ENCODE measurements at regions not wholly inside any gene's neighbourhood (a gene's known extent, or its start where the extent isn't known, plus 50 kb on each side); places are given as distances from the start of the nearest gene placed in this dataset.
A peak's percentile ranks its signal among the peaks of the same experiment; 100 is the strongest.
"Not testable (repeated sequence)": the region's sequence is repeated elsewhere in the genome, so short reads cannot be mapped to it uniquely, and the experiment has no call there.

DNA sequence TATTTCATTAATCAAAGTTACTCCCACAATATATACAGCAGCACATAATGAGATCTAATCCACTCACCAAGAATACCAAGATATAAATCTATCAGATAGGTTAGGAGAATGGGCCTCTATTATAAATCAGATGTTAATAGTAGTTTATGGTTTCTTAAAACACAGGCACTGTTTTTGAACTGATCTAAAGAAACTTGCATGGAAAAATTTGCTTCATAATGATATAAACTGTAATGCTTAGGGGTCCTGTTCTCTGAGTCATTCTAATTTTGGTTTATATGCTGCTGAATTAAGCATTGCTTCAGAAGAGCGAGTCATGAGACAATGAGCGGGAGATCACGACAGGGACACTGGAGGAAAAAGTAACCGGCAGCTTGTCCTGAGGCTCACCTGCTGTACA, 113.3 kb upstream of the OTUD4 start:
- DNase-seq: no peak

DNA sequence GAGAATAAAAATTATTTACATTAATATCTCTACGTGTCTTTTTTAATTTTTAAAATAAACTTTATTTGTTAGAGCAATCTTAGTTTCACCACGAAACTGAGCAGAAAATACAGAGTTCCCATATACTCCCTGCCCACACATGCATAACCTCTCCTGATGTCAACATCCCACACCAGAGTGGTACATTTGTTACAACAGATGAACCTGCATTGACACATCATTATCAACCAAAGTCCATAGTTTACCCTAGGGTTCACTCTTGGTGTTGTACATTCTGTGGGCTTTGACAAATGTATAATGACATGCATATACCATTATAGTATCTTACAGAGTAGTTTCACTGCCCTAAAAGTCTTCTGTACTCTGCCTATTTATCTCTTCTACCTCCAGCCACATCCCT, 110.6 kb upstream of the OTUD4 start:
- DNase-seq: no peak

DNA sequence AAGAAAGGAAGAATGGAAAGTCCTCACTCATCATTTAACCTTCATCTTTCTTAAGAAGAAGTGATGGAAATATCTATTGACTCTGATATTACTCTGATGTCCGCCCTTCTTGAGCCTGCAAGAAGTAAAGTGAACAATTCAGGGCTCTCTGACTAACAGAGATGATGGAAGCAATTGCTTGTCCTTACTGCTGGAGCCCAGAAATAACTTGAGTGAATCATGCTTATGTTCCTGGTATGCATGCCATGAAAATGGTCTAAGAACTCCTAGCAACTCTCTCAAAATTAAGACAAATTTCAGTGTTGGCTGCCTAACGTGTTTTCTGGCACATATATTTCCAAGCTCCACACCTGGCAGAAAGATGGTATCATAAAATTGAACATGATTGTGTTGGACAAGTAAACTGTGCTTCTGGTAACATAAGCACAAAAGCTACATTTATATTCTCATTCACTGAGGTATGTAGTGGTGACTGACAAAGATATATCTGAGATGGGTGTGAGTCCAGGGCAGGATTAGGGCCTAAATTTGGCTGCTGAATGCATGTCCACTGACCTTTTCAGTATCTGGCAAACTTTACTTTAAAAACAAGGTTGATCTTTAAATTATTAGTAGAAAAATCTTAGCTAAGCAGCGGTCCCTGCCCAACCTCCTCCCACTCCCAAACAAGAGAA, 109.2 kb upstream of the OTUD4 start:
- no peak for DNase-seq

DNA sequence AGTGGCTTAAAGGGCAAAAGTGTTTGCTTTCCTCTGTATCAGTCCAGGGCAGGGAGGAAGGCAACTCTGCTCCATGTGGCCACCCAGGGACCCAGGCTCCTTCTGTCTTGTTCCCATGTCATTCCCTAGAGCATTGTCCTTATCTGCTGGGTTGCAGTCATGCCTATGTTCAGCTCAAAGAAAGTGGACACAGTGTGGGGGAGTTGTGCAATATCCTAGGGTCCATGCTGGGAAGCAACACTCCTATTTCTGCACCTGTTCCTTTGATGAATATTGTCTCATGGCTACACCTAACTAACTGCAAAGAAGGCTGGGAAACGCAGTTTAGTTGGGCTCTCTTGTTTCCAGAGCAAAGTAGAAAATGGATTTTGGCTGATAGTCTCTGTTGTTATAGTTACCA, 107.0 kb upstream of the OTUD4 start:
- DNase-seq: no peak

DNA sequence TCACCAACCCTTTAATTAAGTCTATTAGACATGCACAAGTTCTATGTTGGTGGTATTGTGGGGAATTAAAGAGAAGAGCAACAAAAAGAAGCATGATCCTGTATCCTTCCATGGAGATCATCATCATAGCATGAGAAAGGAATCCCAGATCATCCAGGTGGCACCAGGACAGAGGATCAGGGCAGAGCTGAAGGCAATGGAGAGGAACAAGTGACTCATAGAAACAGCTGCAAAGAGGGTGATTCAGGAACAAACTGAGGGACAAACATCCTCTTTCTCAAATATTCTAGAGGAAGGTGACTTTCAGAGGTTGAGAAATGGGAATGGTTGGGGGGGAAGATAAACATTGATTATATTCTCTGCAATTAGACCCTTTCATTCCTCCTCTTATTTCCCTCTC, 105.5 kb upstream of the OTUD4 start:
- DNase-seq: no peak

DNA sequence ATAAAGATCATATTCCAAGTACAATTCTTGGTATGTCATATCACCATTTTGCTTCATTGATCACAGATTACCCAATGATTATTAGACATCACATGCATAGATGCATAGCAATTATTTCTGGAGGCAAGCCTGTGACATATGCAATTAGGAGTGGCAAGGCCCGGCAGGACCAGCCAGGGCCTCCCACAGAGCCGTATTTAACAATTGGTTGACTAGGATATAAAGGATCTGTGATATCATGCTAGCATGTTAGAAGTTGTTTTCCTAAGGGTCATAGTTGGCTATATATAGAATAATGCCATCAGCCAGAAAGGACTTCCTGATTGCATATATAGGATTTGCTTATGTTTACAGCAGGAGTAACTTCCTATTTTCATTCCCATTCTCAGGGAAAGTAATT, 103.5 kb upstream of the OTUD4 start:
- no peak for DNase-seq

DNA sequence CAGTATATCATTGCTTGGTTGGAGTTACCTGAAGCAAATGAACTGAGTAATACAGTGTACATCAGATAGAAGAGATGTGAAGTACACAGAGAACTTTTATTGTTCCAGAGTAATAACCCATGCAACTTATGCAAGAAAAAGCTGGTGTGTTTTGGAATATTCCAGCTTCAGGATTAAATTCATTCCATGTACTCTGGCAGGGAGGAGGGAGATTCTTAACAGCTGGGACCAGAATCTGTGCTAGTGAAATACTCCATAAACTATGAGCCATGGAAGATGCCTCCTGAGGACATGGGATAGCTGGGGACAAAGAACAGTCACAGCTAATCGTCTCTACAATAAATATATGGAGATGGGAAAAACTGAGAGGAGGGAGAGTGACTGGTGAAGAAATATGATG, 101.6 kb upstream of the OTUD4 start:
- no peak for DNase-seq

DNA sequence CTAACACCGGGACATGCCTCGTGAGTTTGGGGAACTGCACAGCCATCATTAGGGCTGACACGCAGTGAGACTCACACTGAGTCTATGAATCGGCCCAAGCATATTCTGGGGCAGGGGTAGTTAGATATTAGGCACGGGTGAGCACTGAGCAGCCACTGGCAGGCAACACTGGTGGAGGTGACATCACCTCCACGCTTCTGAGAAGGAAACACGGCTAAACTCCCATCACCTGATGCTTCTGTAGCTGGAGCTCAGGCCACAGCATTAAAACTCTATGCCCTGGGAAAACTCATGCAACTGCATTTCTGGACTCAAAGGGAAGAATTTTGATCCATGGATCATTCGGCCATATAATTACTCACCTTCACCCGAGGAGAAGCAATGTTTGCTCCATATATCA, 100.8 kb upstream of the OTUD4 start:
- DNase-seq: no peak

DNA sequence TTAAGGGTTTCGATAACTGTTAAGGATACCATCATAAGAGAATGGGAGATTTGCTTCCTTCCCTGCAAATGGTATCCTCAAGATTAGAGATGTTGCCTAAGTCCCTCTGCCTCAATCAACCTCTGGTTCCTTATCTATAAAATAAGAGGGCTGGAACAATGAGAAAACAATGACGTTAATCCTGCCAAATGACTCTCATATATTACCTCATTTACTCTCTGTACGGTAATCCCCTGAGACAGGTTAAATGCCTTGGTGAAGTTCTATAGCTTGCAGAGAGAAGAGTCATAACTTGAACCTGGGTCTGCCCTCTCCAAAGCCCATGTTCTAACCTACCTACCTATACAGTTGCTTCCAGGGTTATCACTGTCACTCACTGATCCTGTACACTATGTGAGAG, 100.2 kb upstream of the OTUD4 start:
- DNase-seq: no peak

DNA sequence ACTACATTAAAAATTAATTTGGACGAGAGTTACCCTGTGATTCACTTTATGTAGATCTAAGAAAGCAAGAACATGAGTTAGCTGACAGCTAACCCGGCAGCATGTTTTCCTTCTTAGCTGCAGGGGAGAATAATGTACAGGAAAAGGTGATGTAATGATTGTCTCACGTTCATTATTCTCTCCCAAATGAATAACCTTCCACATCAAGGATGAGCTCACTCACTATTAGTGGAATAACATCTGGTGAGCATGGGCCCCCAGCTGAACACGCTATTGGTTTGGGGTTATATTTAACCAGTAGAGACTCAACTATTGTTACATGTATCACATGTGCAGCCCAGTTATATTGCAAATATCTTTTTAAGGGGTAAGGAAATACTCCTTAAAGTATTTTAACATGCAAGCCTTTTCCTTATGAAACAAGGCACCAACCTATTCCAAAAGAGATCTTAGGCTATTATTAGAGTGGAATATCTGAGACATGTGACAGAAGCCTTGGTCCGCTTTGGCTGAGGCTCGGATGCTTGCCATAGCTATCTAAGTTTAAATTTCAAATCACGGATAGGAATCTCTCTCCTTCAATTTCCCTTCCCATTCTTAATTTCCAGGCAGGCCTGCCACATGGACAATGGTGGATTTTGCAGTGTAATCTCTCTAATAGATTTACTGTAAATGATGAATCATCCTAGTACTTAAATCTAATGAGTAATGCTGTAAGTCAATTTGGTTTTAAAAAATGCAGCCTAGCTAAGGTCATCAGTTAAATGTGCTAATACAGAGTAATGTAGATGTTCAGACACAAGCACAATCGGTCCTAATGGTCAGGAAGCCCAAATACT, 99.0 kb upstream of the OTUD4 start:
- no peak for DNase-seq

DNA sequence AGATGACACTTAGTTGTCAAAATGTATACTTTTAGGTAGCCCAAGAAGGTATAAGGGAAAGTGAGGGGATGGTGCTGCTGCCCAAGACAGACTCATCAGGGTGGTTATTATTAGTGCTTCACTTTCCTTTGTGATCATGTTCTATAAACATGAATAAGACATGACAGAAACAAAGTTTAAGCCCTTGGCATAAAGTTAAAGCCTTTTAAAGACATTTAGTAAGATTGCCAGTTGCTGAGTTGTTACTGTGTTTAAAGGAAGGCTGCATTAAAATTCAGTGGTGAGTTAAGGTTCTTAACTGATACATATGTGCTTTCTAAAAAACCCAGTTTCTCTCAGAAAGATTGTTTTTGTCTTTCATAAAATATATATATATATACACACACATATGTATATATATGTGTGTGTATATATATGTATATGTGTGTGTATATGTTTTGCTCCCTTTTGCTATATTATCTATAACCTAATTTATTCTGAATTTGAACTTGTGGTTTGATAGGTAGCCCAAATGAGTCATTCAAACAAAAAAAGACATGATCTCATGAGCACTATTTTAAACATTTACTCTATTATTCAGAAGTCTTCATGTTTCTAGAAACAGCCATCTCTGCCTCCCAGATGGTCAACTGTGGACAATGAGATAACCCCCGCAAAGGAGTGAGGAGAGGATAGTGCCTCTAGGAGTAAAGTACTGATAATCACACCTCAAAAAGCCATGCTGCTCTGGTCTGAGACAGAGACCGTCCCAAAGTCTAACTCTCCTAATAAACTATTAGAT, 98.1 kb upstream of the OTUD4 start:
- no peak for DNase-seq

DNA sequence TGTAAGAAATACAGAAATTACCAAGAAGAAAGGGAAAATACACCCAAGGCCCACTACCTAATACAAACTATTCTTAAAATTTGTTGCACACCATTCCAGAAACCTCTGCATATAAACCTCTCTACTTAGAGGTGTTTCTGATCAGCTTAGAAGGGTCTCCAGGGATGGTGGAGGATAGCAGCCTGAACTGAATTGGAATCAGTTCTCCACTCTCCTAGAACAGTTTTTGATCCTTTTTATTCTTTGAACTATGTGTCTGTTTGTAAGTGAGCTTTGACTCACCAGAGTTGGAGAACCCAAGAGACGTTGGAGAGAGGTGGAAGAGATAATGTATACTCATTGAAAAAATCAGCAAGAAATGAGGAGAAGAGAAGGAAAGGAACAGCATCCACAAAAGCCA, 96.6 kb upstream of the OTUD4 start:
- DNase-seq: no peak

DNA sequence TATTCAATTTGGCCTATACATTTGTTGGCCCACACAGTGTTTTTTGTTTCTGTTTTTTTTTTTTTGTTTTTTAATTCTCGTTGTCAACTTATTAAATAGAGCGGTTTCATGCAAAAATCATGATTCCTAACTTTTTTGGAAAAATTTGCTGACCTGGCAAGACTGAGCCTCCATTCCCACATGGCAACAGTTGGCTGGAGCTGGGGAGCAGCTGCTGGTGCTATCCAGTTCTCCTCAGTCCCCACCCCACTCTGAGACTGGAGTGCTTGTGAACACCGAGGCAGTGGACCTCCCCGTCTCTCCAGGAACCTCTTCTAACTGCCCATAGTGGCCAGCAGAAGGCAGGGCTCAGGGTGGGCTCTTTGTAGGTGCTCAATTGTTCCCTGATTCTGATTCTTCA, 95.7 kb upstream of the OTUD4 start:
- no peak for DNase-seq

DNA sequence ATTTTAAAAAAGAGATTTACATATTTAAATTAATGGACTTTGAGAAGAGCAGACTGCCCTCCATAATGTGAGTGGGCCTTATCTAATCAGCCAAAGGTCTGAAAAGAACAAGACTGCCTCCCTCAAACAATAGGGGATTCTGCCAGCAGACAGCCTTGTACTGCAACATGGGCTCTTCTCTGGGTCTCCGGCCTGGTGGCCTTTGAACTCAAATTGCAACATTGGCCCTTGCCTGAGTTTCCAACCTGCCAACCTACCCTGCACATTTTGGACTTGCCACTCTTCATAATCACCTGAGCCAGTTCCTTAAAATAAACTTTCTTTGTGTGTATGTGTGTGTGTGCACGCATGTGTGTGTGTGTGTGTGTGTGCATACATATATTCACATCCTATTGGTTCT, 90.8 kb upstream of the OTUD4 start:
- no peak for DNase-seq

DNA sequence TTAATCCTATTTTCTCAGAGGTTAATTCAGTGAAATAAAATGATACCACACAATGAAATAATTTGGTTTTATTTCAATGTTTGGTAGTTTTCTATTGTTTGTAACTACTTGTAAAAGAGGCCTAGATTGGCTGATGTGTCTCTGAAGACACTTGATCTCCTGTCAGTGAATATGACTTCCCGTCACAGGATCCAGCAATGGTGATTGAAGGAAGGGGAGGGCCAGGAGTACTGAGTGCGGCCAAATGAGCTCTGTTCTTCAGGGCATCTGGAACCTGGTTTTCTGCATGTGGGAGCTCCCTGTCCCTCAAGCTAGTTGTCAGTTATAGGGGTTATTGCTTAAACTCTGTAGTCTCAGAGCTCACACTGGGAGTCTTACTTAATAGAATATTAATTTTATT, 86.5 kb upstream of the OTUD4 start:
- DNase-seq: no peak

DNA sequence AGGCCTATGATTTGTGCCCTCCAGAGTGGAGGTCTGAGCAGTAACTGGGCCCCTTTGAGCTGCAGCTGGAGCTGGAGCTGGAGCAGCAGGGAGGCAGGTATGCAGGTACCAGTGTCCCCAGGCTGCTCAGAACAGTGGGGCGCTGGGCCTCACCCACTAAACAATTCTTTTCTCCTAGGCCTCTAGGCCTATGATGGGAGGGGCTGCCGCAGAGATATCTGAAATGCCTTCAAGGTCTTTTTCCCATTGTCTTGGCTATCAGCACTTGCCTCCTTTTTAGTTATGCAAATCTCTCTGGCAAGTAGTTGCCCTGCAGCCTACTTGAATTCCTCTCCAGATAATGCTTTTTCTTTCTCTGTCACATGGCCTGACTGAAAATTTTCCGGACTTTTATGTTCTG, 79.7 kb upstream of the OTUD4 start:
- DNase-seq: no peak

DNA sequence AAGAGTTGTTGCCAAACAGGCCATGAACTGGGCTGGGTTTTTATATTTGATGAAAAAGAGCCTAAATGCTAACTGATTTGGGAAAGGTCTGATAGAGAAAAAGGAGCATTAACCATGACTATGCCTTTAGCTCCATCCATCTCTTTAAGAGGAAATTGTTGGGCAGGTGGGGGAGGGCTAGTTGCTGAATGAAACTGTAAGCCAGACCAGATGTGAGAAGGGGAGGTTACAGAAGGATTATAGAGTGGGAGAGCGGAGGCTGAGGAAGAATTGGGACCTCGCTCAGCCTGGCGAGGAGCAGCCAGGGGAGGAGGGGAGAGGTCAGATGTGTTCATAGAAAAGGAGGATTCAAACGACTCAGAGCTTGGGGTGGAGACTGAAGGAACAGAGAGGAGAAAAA, 74.9 kb upstream of the OTUD4 start:
- DNase-seq: not testable (repeated sequence)

DNA sequence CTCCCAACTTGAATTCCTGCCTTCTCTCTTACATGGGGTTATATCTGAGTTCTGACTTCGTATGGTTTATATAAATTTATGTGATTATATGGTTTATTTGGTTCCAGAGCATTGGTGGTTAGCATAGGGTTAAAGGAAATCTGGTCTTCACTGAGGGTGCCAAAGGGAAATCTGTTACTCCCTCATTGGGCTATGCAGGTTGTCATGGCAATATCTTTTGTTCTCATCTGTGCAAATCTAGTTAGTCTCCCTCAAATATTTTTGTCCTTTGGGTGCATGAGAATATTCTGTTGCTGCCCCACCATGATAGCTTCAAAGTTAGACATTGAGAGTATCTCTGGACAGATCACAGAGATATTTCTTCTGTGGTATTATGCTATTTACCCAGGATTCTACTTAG, 71.8 kb upstream of the OTUD4 start:
- no peak for DNase-seq

DNA sequence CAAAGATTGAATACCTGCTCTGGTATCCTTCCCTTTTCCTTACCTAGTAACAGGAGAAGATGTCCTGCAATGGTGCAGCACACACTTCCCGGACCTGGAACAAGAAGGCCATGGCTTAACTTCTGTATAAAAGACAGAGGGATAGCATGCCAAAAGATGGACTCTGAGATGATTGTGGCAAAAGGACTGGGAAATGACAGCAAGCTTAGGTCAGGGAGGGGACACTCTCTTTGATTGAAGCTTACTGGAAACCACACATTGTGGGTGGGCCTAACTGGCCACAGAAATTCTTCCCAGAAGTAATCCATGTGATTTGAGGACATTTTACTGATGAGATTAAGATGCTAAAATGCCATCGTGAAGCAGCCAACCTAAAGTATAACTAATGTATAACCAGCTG, 71.0 kb upstream of the OTUD4 start:
- no peak for DNase-seq

DNA sequence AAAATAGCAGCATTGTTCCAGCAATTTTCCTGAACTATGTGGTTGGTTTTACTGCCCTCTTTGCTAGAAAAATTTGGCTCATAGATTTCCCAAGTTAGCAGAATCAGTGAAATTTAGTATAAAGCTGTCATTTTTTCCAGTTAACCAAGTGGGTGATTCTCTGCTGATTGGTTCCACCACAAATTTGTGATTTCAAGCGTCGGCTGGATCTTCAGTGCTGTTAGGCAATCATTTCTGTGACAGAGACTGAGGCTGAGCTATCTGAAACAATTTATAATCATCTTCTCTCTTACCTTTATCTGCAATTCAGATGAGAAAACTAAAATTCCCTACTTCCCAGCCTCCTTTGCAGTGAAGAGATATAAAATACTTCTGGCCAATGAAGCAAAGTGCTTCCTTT, 68.6 kb upstream of the OTUD4 start:
- no peak for DNase-seq

DNA sequence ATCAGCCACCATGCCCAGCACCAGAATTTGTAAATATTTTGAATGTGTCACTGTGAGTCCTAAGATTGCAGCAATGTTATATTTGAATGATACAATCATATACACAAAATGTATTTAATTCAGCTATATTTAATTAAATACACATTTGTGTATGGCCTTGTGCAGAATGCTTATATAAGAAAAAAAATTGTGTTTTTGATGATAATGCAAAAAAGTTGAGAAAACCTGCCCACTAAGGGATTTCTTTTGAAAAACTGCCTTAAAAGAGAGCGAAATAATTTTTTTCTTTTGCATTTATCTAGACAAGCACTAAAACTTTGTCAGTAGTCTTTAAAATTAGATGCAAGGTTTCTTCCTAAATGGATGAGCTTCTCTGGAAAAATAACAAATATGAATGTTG, 68.1 kb upstream of the OTUD4 start:
- no peak for DNase-seq

DNA sequence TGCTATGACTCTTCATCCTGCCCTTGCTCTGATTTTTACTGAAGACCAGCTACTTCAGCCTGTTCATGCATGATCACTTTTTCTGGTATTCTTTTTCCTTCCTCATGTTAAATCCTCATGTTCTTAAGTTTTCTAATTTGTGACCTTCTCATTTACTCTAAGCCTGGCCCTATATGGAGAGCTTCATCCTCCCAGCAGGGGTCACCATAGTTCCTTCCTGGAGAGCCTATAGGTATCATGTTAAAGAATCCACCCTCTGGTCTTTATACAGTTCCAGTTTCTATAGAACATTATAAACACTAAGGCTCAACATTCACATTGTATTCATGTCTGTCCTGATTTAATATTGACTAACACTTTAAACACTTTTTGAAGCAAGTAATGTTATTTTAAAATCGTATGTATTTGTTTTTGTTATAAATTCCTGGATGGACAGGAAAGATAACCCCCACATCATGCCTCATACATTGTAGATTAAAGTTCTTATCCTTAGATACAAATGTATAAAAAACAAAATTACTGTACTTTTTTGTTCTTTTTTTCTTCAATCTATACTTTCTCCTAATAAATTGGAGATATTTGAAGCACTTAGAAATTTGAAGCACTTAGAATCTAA, 53.8 kb upstream of the OTUD4 start:
- DNase-seq: peak; percentile 57

DNA sequence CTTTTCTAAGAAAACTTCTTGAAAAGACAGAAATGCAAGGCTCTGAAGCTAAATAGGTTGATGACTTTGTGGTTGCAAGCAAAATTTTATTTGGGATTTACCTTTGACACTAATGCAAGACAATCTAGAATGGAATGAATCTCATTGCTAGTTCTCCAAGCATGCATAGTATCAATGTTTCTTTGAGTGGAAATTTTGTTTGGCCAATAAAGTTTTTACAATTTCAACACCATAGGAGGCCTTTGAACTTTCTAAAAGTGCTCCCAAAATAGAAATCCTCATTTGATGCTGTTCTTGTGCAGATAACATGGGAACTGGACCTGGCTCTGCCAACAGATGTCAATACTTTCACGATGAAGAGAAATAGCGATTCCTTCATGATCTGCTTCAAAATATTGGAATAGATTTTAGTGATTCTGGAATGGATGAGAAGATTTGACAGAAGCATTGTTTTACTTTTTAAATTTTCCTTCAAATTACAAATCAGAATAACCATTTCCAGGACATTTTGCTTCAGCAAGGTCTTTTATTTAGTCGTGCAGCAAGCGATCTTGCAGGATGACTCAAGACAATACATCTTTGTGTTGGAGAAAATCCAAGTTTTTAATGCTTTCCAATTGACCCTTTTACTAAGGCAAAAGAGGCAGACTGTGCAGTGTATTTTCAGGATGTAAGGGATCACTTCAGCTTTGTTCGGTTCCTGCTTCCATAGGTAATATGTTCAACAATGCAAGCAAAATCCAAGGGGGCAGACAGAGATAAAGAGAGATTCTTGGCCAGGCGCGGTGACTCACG, 51.7 kb upstream of the OTUD4 start:
- DNase-seq: no peak

Data from NCI-H1105 treated with DMSO at 0.1 percent for 48 hours (cell line).